ENCODE measurements at regions not wholly inside any gene's neighbourhood (a gene's known extent, or its start where the extent isn't known, plus 50 kb on each side); places are given as distances from the start of the nearest gene placed in this dataset.
"Not testable (repeated sequence)": the region's sequence is repeated elsewhere in the genome, so short reads cannot be mapped to it uniquely, and the experiment has no call there.

DNA sequence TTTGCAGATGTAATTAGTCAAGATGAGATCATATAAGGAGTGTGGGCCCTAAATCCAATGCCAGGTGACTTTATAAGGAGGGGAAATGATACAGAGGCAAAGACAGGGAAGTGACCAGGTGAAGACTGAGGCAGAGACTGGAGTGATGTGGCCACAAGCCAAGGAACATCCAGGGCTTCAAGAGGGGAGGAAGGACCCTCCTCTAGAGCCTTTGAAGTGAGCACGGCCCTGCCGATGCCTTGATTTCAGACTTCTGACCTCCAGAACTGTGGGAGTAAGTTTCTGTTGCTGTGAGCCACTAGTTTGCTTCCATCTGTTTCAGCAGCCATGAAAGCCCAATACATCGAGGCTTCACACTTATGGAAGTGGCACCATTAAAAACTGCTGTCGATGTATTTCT is 78.7 kb downstream of the SHANK2 start:
- no peak overlapping the region for H3K4me3 ChIP-seq
- in situ Hi-C loops (cut with MboI; ENCODE audit: low sequenced_read_pairs): no loop called here
- H3K27me3 ChIP-seq (ENCODE audit: low read depth): no peaks in the 10 kb centered on the region
- no peaks in the 10 kb centered on the region for H3K36me3 ChIP-seq (replicated peaks)
- no peaks in the 10 kb centered on the region for H3K4me1 ChIP-seq
- H3K9me3 ChIP-seq: peaks cover 2% of the 10 kb centered on the region; the same call in 1 of the 2 replicates
- DNase-seq (ENCODE audit: low spot score in 2 of 2): no peak

DNA sequence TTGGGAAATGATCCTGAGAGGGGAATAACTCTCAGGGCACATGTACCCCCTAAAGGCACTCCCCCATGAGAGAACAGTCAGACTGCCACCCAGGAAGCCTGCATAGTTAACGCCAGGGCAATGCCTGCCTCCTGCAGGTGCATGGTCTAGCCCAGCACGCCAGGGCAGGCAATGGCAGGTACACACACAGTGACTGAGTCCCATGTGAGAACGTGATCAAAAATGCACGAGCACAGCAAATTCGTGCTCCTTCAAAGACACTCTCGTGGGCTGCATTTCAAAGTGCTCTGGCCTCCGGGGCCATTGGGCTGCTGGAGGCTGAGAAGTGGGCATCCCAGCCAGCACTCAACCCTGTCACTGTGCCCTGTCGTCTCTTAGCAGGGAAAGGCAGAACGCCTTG is 79.7 kb downstream of the SHANK2 start:
- H3K4me1 ChIP-seq: no peaks in the 10 kb centered on the region
- H3K27me3 ChIP-seq (ENCODE audit: low read depth): no peaks in the 10 kb centered on the region
- no peak for DNase-seq (ENCODE audit: low spot score in 2 of 2)
- H3K36me3 ChIP-seq (replicated peaks): no peaks in the 10 kb centered on the region
- no peak overlapping the region for H3K4me3 ChIP-seq
- H3K9me3 ChIP-seq: peaks cover 2% of the 10 kb centered on the region; the same call in 1 of the 2 replicates
- in situ Hi-C loops (cut with MboI; ENCODE audit: low sequenced_read_pairs): no loop called here

DNA sequence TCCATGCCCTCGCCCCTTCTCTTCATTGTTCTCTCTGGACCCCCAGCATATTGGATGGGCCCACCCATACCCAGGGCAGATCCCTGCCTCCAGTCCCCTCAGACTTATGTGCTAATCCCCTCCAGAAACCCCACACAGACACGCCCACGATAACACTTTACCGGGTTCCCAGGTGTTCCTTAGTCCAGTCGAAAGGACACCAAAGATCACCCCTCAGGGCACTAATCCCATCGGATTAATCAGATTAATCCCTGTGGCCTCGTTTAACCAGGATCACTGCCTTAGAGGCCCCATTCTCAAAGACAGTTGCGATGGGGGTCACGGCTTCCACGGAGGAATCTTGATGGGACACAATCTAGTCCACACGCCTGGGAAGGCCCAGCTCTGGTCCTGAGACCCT is 80.8 kb downstream of the SHANK2 start:
- no peak for DNase-seq (ENCODE audit: low spot score in 2 of 2)
- in situ Hi-C loops (cut with MboI; ENCODE audit: low sequenced_read_pairs): no loop called here
- Histone ChIP-seq H3K36me3 (replicated peaks) (no peaks in the 10 kb centered on the region), H3K9me3 (no peaks in the 10 kb centered on the region), H3K4me3 (no peak overlapping the region), H3K4me1 (no peaks in the 10 kb centered on the region), H3K27me3 (ENCODE audit: low read depth) (no peaks in the 10 kb centered on the region)

DNA sequence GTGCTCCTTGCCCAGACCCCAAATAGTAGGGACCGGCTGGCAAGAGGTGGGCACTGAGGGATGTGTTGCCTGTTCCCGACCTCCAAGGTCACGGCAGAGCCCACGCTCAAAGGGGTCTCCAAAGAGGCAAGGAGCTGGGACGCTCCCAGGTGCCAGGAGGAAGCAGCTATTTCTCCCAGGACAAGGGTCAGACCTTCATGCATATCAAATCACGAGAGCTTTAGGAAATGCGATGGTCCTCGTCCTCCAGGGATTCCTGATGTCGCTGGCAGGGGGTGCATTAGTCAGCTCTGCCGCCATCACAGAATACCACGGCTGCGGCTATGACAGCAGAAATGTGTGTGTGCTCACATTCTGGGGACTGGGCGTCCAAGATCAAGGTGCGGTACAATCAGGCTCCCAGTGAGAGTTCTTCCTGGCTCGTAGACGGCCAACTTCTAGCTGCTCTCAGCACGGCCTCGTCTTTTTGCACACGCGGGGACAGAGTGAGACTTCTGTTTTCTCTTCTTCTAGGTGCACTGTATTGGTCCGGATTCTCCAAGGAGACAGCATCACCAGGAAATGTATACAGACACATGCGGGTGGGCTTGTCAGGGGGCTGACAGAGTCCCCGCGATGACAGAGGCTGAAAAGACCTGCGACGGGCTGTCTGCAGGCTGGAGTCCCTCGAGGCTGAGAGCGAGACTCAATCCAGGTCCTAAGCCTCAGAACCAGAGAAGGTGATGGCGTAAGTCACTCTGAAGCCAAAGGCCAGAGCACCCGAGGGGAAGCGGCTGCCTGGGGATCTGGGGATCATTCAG is 81.6 kb downstream of the SHANK2 start:
- no peaks in the 10 kb centered on the region for H3K27me3 ChIP-seq (ENCODE audit: low read depth)
- no peaks in the 10 kb centered on the region for H3K9me3 ChIP-seq
- no peak overlapping the region for H3K4me3 ChIP-seq
- H3K36me3 ChIP-seq (replicated peaks): no peaks in the 10 kb centered on the region
- in situ Hi-C loops (cut with MboI; ENCODE audit: low sequenced_read_pairs): no loop called here
- no peaks in the 10 kb centered on the region for H3K4me1 ChIP-seq
- DNase-seq (ENCODE audit: low spot score in 2 of 2): no peak

DNA sequence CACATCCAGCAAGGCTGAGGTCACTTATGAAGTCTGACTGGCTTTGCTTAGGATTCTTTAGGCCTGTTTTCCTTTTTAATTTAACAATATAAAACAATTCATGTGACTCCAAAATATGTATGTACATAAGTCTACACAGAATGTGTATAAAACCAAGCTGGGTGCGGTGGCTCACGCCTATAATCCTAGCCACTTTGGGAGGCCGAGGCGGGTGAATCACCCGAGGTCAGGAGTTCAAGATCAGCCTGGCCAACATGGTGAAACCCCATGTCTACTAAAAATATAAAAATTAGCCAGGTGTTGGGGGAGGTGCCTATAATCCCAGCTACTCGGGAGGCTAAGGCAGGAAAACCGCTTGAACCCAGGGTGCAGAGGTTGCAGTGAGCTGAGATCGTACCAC is 83.1 kb downstream of the SHANK2 start:
- no peaks in the 10 kb centered on the region for H3K27me3 ChIP-seq (ENCODE audit: low read depth)

DNA sequence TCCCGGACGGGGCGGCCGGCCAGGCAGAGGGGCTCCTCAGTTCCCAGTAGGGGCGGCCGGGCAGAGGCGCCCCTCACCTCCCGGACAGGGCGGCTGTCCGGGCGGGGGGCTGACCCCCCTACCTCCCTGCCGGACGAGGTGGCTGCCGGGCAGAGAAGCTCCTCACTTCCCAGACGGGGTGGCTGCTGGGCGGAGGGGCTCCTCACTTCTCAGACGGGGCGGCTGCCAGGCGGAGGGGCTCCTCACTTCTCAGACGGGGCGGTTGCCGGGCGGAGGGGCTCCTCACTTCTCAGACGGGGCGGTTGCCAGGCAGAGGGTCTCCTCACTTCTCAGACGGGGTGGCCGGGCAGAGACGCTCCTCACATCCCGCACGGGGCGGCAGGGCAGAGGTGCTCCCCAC is 84.6 kb downstream of the SHANK2 start:
- DNase-seq (ENCODE audit: low spot score in 2 of 2); H3K36me3 ChIP-seq (replicated peaks); H3K4me3 ChIP-seq; H3K9me3 ChIP-seq; in situ Hi-C loops (cut with MboI; ENCODE audit: low sequenced_read_pairs); H3K4me1 ChIP-seq; H3K27me3 ChIP-seq (ENCODE audit: low read depth): not testable (repeated sequence)

More for the DNA sequence above, 83.1 kb downstream of the SHANK2 start:
- in situ Hi-C loops (cut with MboI; ENCODE audit: low sequenced_read_pairs): no loop called here
- no peak for DNase-seq (ENCODE audit: low spot score in 2 of 2)
- Histone ChIP-seq H3K4me3 (no peak overlapping the region), H3K36me3 (replicated peaks) (no peaks in the 10 kb centered on the region), H3K9me3 (no peaks in the 10 kb centered on the region), H3K4me1 (no peaks in the 10 kb centered on the region)

DNA sequence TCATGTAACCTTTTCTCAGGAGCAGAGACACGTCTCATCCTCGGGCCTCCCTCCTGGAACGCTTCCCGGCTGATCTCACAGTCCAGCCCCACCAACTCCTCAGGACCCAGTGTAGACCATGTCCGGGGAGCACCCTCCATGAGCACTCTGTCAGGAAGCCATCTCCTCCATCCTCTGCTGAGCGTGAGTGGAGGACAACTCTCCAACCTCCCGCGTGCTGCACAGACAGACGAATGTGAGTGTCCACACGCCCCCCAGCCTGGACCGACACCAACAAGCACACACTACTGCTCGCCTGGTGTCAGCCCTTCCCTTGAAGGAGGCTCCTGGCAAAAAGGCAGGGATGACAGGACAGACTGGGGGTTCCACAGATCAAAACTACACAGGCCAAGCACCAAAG is 86.6 kb downstream of the SHANK2 start:
- H3K4me3 ChIP-seq: no peak overlapping the region
- in situ Hi-C loops (cut with MboI; ENCODE audit: low sequenced_read_pairs): no loop called here
- H3K27me3 ChIP-seq (ENCODE audit: low read depth): no peaks in the 10 kb centered on the region
- H3K9me3 ChIP-seq: no peaks in the 10 kb centered on the region
- no peaks in the 10 kb centered on the region for H3K4me1 ChIP-seq
- no peaks in the 10 kb centered on the region for H3K36me3 ChIP-seq (replicated peaks)
- DNase-seq (ENCODE audit: low spot score in 2 of 2): no peak

DNA sequence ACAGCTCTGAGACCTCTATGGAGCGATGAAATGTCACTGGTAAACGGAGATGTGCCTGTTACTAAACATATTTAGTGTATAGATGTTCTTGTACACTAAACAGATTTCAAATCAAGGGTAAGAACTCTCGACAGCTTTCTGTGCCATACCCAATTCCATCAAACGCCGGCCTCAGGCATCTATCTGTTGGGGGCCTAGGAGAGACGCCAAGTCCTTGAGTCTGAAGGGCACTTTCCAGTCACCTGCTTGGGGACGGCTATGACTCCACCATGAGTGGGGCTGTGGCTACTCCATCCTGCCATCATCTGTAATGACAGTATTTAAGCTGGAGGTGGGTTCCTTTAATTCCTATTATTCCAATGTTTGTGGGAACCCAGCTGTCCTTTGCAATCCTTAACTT is 87.8 kb downstream of the SHANK2 start:
- no peaks in the 10 kb centered on the region for H3K27me3 ChIP-seq (ENCODE audit: low read depth)
- no peak overlapping the region for H3K4me3 ChIP-seq
- in situ Hi-C loops (cut with MboI; ENCODE audit: low sequenced_read_pairs): no loop called here
- no peaks in the 10 kb centered on the region for H3K4me1 ChIP-seq
- no peak for DNase-seq (ENCODE audit: low spot score in 2 of 2)
- no peaks in the 10 kb centered on the region for H3K9me3 ChIP-seq
- H3K36me3 ChIP-seq (replicated peaks): no peaks in the 10 kb centered on the region

DNA sequence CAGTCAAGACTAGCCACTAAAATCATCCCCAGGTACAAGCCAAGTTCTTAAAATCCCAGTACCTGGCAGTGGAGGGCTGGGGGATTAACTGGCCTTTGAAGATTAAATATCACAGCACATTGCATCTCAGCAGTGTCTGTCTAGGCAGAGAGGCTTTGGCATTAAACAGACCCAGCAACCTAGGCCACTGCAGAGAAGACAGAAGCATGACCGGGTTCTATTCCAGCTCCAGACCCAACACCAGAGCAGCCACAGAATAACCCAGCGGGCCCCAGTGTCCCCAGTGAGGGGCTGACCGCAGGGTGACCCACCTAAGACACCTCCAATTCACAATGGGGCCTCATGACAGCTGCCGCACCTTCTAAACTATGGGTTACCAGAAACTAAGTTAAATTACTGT is 88.2 kb downstream of the SHANK2 start:
- H3K4me1 ChIP-seq: no peaks in the 10 kb centered on the region
- no peaks in the 10 kb centered on the region for H3K9me3 ChIP-seq
- no peak overlapping the region for H3K4me3 ChIP-seq
- in situ Hi-C loops (cut with MboI; ENCODE audit: low sequenced_read_pairs): no loop called here
- no peaks in the 10 kb centered on the region for H3K36me3 ChIP-seq (replicated peaks)
- DNase-seq (ENCODE audit: low spot score in 2 of 2): no peak
- H3K27me3 ChIP-seq (ENCODE audit: low read depth): no peaks in the 10 kb centered on the region

DNA sequence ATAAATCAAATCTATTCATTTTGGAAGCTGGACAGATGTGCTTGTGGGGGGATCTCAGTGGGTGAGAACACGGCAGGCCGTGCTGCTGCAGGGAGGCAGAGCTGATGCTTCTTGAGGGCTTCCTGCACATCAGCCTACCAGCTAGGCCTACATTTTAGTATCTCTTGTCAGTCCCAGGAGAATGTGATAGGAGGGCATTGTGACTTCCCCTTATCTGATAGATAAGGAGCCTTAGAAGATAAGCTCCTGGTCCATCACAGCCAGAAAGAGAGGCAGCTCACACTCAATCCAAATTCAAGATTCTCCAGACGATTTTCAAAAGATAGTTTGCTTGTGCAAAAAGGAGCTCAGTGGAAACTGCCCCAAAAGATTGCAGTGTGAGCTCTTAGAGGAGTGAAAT is 89.0 kb downstream of the SHANK2 start:
- in situ Hi-C loops (cut with MboI; ENCODE audit: low sequenced_read_pairs): no loop called here

DNA sequence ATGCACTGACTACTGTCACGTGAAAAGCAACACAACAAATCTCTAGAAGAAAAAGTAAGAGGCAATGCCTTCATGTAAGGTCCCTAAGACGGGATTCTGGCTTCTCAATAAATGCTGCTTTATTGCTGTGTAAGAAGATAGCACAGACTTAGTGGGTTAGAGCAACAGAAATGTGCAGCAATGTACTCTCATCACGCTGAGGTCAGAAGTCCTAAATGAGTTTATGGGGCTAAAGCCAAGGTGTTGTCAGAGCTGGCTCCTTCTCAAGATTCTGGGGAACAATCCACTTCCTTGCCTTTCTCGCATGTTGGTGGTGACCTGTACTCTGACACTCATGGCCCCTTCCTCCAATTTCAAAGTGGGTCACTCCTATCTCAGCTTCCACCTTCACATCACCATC is 93.4 kb downstream of the SHANK2 start:
- Histone ChIP-seq H3K36me3 (replicated peaks) (no peaks in the 10 kb centered on the region), H3K4me1 (no peaks in the 10 kb centered on the region), H3K27me3 (ENCODE audit: low read depth) (no peaks in the 10 kb centered on the region), H3K4me3 (no peak overlapping the region), H3K9me3 (no peaks in the 10 kb centered on the region)
- DNase-seq (ENCODE audit: low spot score in 2 of 2): no peak
- in situ Hi-C loops (cut with MboI; ENCODE audit: low sequenced_read_pairs): no loop called here

More for the DNA sequence above, 89.0 kb downstream of the SHANK2 start:
- H3K9me3 ChIP-seq: no peaks in the 10 kb centered on the region
- no peaks in the 10 kb centered on the region for H3K4me1 ChIP-seq
- no peak overlapping the region for H3K4me3 ChIP-seq
- DNase-seq (ENCODE audit: low spot score in 2 of 2): no peak
- no peaks in the 10 kb centered on the region for H3K27me3 ChIP-seq (ENCODE audit: low read depth)
- H3K36me3 ChIP-seq (replicated peaks): no peaks in the 10 kb centered on the region

DNA sequence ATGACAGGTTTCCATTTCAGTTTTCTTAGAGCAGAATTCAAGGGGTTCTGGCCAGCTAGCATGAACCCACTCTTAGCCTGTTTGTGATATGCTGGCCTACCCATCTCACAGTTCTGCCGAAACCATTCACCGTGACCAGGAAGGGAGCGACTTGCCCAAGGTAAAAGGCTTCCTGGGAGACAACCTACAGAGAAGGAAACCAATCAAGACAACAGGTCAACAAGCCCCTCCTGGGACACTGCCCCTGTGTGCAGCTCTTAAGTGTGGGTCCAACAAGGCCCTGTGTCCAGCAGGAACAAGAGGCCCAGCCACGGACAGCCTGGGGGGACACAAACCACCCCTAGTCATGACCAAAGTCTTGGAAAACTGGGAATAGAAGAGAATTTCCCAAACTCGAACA is 94.7 kb downstream of the SHANK2 start:
- in situ Hi-C loops (cut with MboI; ENCODE audit: low sequenced_read_pairs); H3K9me3 ChIP-seq; H3K36me3 ChIP-seq (replicated peaks); H3K4me1 ChIP-seq; H3K27me3 ChIP-seq (ENCODE audit: low read depth); DNase-seq (ENCODE audit: low spot score in 2 of 2); H3K4me3 ChIP-seq: not testable (repeated sequence)

DNA sequence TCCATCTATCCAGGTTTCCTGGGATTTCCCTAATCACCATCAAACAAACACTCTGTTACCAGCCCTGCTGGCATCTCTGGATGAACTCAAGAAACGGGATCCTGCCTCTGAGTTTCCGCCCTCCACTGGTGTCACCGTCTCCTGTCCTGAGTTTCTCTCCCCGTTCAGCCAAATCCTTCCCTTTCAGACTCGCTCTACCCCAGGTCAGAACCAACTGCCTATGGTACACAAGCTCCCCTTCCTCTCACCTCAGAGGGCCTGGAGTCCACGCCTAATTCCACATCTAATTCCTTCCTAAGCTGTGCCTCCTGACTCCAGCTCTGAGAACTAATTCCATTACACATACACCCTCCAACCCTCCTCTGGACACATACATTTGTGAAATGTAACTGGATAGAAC is 96.1 kb downstream of the SHANK2 start:
- H3K9me3 ChIP-seq: no peaks in the 10 kb centered on the region
- H3K4me1 ChIP-seq: no peaks in the 10 kb centered on the region
- DNase-seq (ENCODE audit: low spot score in 2 of 2): no peak
- H3K4me3 ChIP-seq: no peak overlapping the region
- in situ Hi-C loops (cut with MboI; ENCODE audit: low sequenced_read_pairs): no loop called here
- H3K27me3 ChIP-seq (ENCODE audit: low read depth): no peaks in the 10 kb centered on the region
- H3K36me3 ChIP-seq (replicated peaks): no peaks in the 10 kb centered on the region

DNA sequence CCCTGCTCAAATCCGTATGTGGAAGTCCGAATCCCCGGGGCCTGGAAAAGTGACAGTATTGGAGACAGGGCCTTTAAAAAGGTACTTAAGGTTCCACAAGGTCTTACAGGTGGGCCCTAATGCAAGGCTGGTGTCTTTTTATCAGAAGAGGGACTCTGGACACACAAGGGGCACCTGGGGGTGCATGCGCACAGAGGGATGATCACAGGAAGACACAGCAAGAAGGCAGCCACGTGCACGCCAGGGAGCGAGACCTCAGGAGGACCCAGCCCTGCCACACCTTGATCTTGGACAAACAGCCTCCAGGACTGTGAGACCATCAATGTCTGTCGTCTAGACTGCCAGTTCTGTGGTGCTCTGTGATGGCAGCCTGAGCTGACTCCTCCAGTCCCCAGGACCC is 96.5 kb downstream of the SHANK2 start:
- Histone ChIP-seq H3K36me3 (replicated peaks) (no peaks in the 10 kb centered on the region), H3K9me3 (no peaks in the 10 kb centered on the region), H3K4me1 (no peaks in the 10 kb centered on the region), H3K4me3 (no peak overlapping the region), H3K27me3 (ENCODE audit: low read depth) (no peaks in the 10 kb centered on the region)
- in situ Hi-C loops (cut with MboI; ENCODE audit: low sequenced_read_pairs): no loop called here
- DNase-seq (ENCODE audit: low spot score in 2 of 2): no peak

DNA sequence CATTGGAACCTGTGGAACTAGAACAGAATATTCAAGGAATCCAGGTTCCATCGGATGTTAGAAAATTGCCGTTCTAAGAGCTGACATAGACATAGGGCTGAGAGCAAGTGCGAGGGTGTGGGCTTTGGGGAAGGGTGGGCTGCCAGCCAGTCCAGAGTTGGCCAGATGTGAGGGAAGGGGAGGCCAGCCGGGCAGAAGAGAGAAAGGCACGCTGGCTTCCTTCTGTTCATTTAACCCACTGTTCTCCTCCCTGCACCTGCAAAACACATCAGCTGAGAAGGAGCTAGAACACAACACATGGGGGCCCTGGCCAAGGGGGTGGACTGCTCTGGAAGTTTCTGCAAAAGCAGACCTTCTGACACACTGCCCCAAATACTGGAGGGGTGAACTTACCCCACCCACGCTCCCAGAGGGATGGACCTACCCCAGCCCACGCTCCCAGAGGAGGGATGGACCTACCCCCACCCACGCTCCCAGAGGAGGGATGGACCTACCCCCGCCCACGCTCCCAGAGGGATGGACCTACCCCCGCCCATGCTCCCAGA is 98.0 kb downstream of the SHANK2 start:
- Histone ChIP-seq H3K9me3 (no peaks in the 10 kb centered on the region), H3K36me3 (replicated peaks) (no peaks in the 10 kb centered on the region), H3K27me3 (ENCODE audit: low read depth) (no peaks in the 10 kb centered on the region), H3K4me3 (no peak overlapping the region), H3K4me1 (no peaks in the 10 kb centered on the region)
- no peak for DNase-seq (ENCODE audit: low spot score in 2 of 2)
- in situ Hi-C loops (cut with MboI; ENCODE audit: low sequenced_read_pairs): no loop called here
